Esophagus muscularis mucosa (tissue), 3 donors: ENCODE measurements at regions not wholly inside any gene's neighbourhood (a gene's known extent, or its start where the extent isn't known, plus 50 kb on each side); places are given as distances from the start of the nearest gene placed in this dataset.

ENCODE experiments used
- CTCF ChIP-seq, 3 experiments: fragments of 200-600 bp in 2 of 3; fragments of 450-650 bp in 1 of 3; sonication (generic) in 2 of 3; IDR thresholded peaks; one replicate each; pipeline ENCODE4 v1.5.1; 2017 to 2019; ENCODE audit warnings: antibody characterized with exemption in 3 of 3, mild to moderate bottlenecking in 2 of 3, moderate library complexity in 1 of 3
- POLR2A ChIP-seq: fragments of 450-650 bp; IDR thresholded peaks from one replicate; pipeline ENCODE4 v1.6.1; 2017; ENCODE audit warnings: antibody characterized with exemption, moderate library complexity, mild to moderate bottlenecking, low read depth
- POLR2AphosphoS5 ChIP-seq, 2 donors: sonication (generic); formaldehyde crosslinking; IDR thresholded peaks; one replicate each; pipeline ENCODE4 v1.6.1; 2017; ENCODE audit warnings: antibody characterized with exemption in 2 of 2

GRCh38 chr19:31085125-31085524 lies 264.1 kb downstream of the TSHZ3 start:
- no peak for TF ChIP-seq CTCF (IDR thresholded peaks at IDR 0.05)
- TF ChIP-seq POLR2AphosphoS5 (IDR thresholded peaks at IDR 0.05) = no peak
- no peak for TF ChIP-seq POLR2A
